Astrocyte of the spinal cord (primary cell): ENCODE measurements at regions not wholly inside any gene's neighbourhood (a gene's known extent, or its start where the extent isn't known, plus 50 kb on each side); places are given as distances from the start of the nearest gene placed in this dataset.

Experiments
- DNase-seq: peaks from one replicate; pipeline ENCODE4 v3.0.0; 2011; ENCODE audit warnings: low read depth, low spot score
- H3K4me3 ChIP-seq: 2 replicates; pipeline ENCODE4 v1.5.1; 2011; ENCODE audit warnings: low read depth, mild to moderate bottlenecking, low read length, moderate library complexity
- in situ Hi-C: cut with HindIII; loops from 2 replicates; pipeline ENCODE4 v1.10.0; 2017; ENCODE audit warnings: low sequenced_read_pairs
- TF ChIP-seq, protein P1 (sequence below): IDR thresholded peaks from 2 replicates; pipeline ENCODE4 v1.5.1; 2012; ENCODE audit warnings: low read depth, mild to moderate bottlenecking, low read length, inconsistent platforms

DNA sequence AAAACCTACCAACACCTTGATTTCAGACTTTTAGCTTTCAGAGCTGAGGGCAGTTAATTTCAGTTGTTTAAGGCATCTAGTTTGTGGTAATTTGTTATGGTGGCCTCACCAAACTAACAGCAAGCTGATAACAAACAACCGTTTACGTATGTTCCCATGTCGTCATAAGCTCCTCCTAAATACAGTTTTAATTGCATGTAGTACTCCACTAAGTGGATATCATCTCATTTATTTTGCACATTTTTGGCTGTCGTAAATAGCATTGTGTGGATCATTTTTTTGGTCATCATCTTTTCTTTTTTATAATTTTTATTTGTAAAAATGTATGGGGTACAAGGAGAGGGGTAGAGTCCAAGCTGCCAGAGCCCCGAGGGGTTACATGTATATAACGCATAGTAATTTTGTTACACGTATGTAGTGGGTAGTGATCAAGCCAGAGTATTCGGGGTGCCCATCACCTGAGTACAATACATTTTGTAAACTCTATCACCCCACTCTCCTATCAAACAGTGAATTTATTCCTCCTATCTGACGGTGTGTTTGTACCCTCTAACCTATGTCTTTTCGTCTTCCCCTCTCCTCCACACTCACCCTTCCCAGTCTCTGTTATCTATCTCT lies 89.2 kb upstream of the MYCN start:
- DNase-seq, result no peak
- no peak overlapping the region for H3K4me3 ChIP-seq
- in situ Hi-C loops, result no loop called here
- TF ChIP-seq, protein P1, sequence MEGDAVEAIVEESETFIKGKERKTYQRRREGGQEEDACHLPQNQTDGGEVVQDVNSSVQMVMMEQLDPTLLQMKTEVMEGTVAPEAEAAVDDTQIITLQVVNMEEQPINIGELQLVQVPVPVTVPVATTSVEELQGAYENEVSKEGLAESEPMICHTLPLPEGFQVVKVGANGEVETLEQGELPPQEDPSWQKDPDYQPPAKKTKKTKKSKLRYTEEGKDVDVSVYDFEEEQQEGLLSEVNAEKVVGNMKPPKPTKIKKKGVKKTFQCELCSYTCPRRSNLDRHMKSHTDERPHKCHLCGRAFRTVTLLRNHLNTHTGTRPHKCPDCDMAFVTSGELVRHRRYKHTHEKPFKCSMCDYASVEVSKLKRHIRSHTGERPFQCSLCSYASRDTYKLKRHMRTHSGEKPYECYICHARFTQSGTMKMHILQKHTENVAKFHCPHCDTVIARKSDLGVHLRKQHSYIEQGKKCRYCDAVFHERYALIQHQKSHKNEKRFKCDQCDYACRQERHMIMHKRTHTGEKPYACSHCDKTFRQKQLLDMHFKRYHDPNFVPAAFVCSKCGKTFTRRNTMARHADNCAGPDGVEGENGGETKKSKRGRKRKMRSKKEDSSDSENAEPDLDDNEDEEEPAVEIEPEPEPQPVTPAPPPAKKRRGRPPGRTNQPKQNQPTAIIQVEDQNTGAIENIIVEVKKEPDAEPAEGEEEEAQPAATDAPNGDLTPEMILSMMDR, result no peak

DNA sequence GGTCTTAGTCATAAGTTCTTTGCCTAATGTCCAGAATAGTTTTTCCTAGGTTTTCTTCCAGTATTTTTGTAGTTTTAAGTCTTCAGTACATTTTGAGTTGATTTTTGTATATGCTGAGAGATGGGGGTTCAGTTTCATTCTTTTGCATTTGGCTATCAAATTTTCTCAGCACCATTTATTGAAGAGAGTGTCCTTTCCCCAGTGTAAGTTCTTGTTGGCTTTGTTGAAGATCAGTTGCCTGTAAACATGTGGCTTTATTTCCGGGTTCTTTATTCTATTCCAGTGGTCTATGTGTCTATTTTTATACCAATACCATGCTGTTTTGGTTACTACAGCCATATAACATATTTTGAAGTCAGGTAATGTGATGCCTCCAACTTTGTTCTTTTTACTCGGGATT lies 87.5 kb upstream of the MYCN start:
- H3K4me3 ChIP-seq, result no peak overlapping the region
- in situ Hi-C loops, result no loop called here
- no peak for DNase-seq
- TF ChIP-seq, protein P1, result no peak

DNA sequence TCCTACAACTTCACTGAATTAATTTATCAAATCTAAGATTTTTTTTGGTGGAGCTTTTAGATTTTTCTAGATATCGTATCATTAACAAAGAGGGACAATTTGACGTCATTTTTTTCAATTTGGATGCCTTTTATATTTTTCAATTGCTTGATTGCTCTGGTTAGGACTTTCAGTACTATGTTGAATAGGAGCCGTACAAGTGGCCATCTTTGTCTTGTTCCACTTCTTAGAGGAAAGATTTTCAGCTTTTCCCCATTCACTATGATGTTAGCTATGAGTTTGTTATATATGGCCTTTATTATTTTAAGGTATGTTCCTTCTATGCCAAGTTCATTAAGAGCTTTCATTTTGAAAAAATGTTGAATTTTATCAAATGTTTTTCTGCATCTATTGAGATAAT lies 86.4 kb upstream of the MYCN start:
- DNase-seq, result no peak
- TF ChIP-seq, protein P1, result no peak
- H3K4me3 ChIP-seq, result no peak overlapping the region
- in situ Hi-C loops, result no loop called here

DNA sequence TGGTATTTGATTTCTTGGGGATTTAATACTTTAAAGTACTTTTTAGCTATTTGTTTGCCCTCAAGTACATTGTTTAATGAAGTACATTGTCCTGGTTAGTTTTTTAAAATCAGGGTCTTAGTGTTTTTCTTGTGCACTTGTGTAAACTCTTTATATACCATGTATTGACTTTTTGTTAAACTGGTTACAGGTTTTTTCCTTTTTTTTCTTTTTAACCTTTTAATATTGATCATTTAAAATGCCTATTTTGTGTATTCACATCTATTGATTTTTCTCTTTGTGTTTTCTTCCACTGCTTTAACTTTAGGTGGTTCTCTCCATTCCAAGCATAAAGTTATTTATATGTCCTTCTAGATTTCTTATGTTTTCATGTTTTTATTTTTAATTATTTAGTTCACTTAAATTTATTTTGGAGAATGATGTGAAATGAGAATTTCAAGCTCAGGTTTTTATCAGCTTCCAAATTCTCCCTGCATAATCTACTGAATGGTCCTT lies 84.5 kb upstream of the MYCN start:
- DNase-seq, result no peak
- in situ Hi-C loops, result no loop called here
- no peak overlapping the region for H3K4me3 ChIP-seq
- TF ChIP-seq, protein P1, result no peak

DNA sequence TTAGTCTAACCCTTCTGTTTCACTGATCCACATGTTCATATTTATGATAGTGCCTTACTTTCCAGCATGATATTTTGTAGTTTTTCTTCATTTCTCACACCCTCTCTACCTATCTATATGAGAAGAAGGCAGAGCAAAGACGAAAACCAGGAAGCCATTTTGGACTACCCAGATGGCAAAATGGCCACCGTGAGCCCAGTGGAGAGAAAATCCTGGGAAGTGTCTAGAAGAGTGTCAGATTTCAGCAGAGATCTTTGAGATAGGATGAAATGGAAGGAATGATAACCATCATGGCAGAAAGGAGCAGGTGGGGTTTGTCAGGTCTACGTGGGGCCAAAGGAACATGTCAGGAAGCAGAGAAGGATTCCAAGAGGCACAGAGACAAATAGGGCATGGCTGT lies 84.0 kb upstream of the MYCN start:
- TF ChIP-seq, protein P1, result no peak
- DNase-seq, result no peak
- in situ Hi-C loops, result no loop called here
- H3K4me3 ChIP-seq, result no peak overlapping the region

DNA sequence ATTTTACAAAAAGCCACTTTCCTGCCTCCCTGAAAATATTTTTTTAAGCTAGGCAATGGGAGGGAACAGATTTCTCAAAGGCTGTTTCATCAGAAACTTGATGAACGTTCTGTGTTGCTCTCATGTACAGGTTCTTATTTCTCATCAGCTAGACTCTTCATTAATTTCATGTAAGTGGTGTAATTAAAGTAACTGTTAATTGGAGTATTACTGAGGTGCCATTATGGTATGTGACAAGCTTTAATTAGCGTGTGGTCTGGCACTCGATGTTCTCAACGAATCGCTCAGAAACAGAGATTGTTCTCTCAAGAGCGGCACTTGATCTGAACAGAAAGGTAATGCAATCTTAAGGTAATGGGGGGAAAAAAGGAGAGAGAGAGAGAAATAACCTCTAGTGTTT lies 81.9 kb upstream of the MYCN start:
- TF ChIP-seq, protein P1, result no peak
- H3K4me3 ChIP-seq, result no peak overlapping the region
- in situ Hi-C loops, result no loop called here
- DNase-seq, result no peak
